ENCODE measurements at regions not wholly inside any gene's neighbourhood (a gene's known extent, or its start where the extent isn't known, plus 50 kb on each side); places are given as distances from the start of the nearest gene placed in this dataset.

- H3K4me1 Mint-ChIP-seq: peaks cover 55% of the 10 kb centered on the region
- H3K4me3 Mint-ChIP-seq: no peak overlapping the region
- H3K9me3 Mint-ChIP-seq: no peaks in the 10 kb centered on the region
- H3K27me3 Mint-ChIP-seq: no peaks in the 10 kb centered on the region
- no peak for ATAC-seq
- no peaks in the 10 kb centered on the region for H3K36me3 Mint-ChIP-seq
- H3K27ac Mint-ChIP-seq: peak overlapping the region; percentile 84
Observed at GRCh38 chr11:128324531-128325141, 262.7 kb downstream of the ETS1 start.

- Mint-ChIP-seq H3K27me3 (no peaks in the 10 kb centered on the region), H3K9me3 (no peaks in the 10 kb centered on the region), H3K4me1 (peaks cover 55% of the 10 kb centered on the region), H3K4me3 (no peak overlapping the region), H3K36me3 (no peaks in the 10 kb centered on the region), H3K27ac (peak overlapping the region; percentile 84)
- ATAC-seq: no peak
Observed at GRCh38 chr11:128324051-128324481, 263.3 kb downstream of the ETS1 start.

GRCh38 chr11:128323381-128323780, 264.0 kb downstream of the ETS1 start:
- no peaks in the 10 kb centered on the region for H3K27me3 Mint-ChIP-seq
- no peak overlapping the region for H3K4me3 Mint-ChIP-seq
- no peaks in the 10 kb centered on the region for H3K9me3 Mint-ChIP-seq
- peaks cover 56% of the 10 kb centered on the region for H3K4me1 Mint-ChIP-seq
- ATAC-seq: peak; percentile 37
- peak overlapping the region; percentile 84 for H3K27ac Mint-ChIP-seq
- no peaks in the 10 kb centered on the region for H3K36me3 Mint-ChIP-seq

GRCh38 chr11:128318856-128319474, 268.4 kb downstream of the ETS1 start:
- H3K9me3 Mint-ChIP-seq: peaks cover 13% of the 10 kb centered on the region
- H3K4me1 Mint-ChIP-seq: peaks cover 55% of the 10 kb centered on the region
- peaks cover 22% of the 10 kb centered on the region for H3K36me3 Mint-ChIP-seq
- peak; percentile 96 for ATAC-seq
- peak overlapping the region; percentile 92 for H3K27ac Mint-ChIP-seq
- H3K27me3 Mint-ChIP-seq: no peaks in the 10 kb centered on the region
- H3K4me3 Mint-ChIP-seq: peak overlapping the region; percentile 50

GRCh38 chr11:128316541-128317227, 270.7 kb downstream of the ETS1 start:
- H3K27me3 Mint-ChIP-seq: no peaks in the 10 kb centered on the region
- peaks cover 43% of the 10 kb centered on the region for H3K4me1 Mint-ChIP-seq
- no peak overlapping the region for H3K27ac Mint-ChIP-seq
- peaks cover 23% of the 10 kb centered on the region for H3K36me3 Mint-ChIP-seq
- H3K9me3 Mint-ChIP-seq: peaks cover 17% of the 10 kb centered on the region
- no peak for ATAC-seq
- no peak overlapping the region for H3K4me3 Mint-ChIP-seq

- H3K27me3 Mint-ChIP-seq: no peaks in the 10 kb centered on the region
- no peak for ATAC-seq
- peaks cover 42% of the 10 kb centered on the region for H3K4me1 Mint-ChIP-seq
- H3K36me3 Mint-ChIP-seq: peaks cover 23% of the 10 kb centered on the region
- H3K27ac Mint-ChIP-seq: no peak overlapping the region
- H3K4me3 Mint-ChIP-seq: no peak overlapping the region
- H3K9me3 Mint-ChIP-seq: peaks cover 17% of the 10 kb centered on the region
Observed at GRCh38 chr11:128315933-128316332, 271.4 kb downstream of the ETS1 start.

- Mint-ChIP-seq H3K4me1 (peaks cover 44% of the 10 kb centered on the region), H3K4me3 (no peak overlapping the region), H3K27ac (no peak overlapping the region), H3K36me3 (peaks cover 23% of the 10 kb centered on the region), H3K9me3 (peaks cover 17% of the 10 kb centered on the region), H3K27me3 (no peaks in the 10 kb centered on the region)
- ATAC-seq: no peak
Observed at GRCh38 chr11:128313931-128314330, 273.4 kb downstream of the ETS1 start.

- Mint-ChIP-seq H3K36me3 (peaks cover 23% of the 10 kb centered on the region), H3K4me3 (no peak overlapping the region), H3K27me3 (no peaks in the 10 kb centered on the region), H3K27ac (peak overlapping the region; percentile 19), H3K4me1 (peaks cover 34% of the 10 kb centered on the region), H3K9me3 (peaks cover 17% of the 10 kb centered on the region)
- peak; percentile 86 for ATAC-seq
Observed at GRCh38 chr11:128311742-128312719, 275.3 kb downstream of the ETS1 start.

GRCh38 chr11:128310676-128311445, 276.5 kb downstream of the ETS1 start:
- Mint-ChIP-seq H3K36me3 (peaks cover 20% of the 10 kb centered on the region), H3K4me3 (no peak overlapping the region), H3K27ac (peak overlapping the region; percentile 19), H3K4me1 (peaks cover 39% of the 10 kb centered on the region), H3K27me3 (no peaks in the 10 kb centered on the region), H3K9me3 (peaks cover 17% of the 10 kb centered on the region)
- ATAC-seq: no peak

- H3K27ac Mint-ChIP-seq: no peak overlapping the region
- no peak for ATAC-seq
- peaks cover 41% of the 10 kb centered on the region for H3K4me1 Mint-ChIP-seq
- no peak overlapping the region for H3K4me3 Mint-ChIP-seq
- H3K36me3 Mint-ChIP-seq: peaks cover 12% of the 10 kb centered on the region
- H3K27me3 Mint-ChIP-seq: no peaks in the 10 kb centered on the region
- H3K9me3 Mint-ChIP-seq: peaks cover 11% of the 10 kb centered on the region
Observed at GRCh38 chr11:128310005-128310404, 277.4 kb downstream of the ETS1 start.

GRCh38 chr11:128308794-128309193, 278.6 kb downstream of the ETS1 start:
- Mint-ChIP-seq H3K4me3 (no peak overlapping the region), H3K9me3 (peaks cover 3% of the 10 kb centered on the region), H3K4me1 (peaks cover 53% of the 10 kb centered on the region), H3K36me3 (no peaks in the 10 kb centered on the region), H3K27me3 (no peaks in the 10 kb centered on the region), H3K27ac (no peak overlapping the region)
- no peak for ATAC-seq

GRCh38 chr11:128305588-128305987, 281.8 kb downstream of the ETS1 start:
- Mint-ChIP-seq H3K9me3 (no peaks in the 10 kb centered on the region), H3K36me3 (no peaks in the 10 kb centered on the region), H3K27me3 (no peaks in the 10 kb centered on the region), H3K27ac (peak overlapping the region; percentile 54), H3K4me1 (peaks cover 55% of the 10 kb centered on the region), H3K4me3 (no peak overlapping the region)
- ATAC-seq: no peak

- Mint-ChIP-seq H3K27me3 (no peaks in the 10 kb centered on the region), H3K4me1 (peaks cover 52% of the 10 kb centered on the region), H3K9me3 (no peaks in the 10 kb centered on the region), H3K27ac (peak overlapping the region; percentile 55), H3K4me3 (no peak overlapping the region), H3K36me3 (no peaks in the 10 kb centered on the region)
- no peak for ATAC-seq
Observed at GRCh38 chr11:128304666-128305485, 282.5 kb downstream of the ETS1 start.

- H3K27ac Mint-ChIP-seq: peak overlapping the region; percentile 55
- no peak for ATAC-seq
- no peaks in the 10 kb centered on the region for H3K9me3 Mint-ChIP-seq
- no peak overlapping the region for H3K4me3 Mint-ChIP-seq
- H3K36me3 Mint-ChIP-seq: no peaks in the 10 kb centered on the region
- peaks cover 59% of the 10 kb centered on the region for H3K4me1 Mint-ChIP-seq
- H3K27me3 Mint-ChIP-seq: no peaks in the 10 kb centered on the region
Observed at GRCh38 chr11:128304116-128304515, 283.2 kb downstream of the ETS1 start.
